ENCODE measurements at regions not wholly inside any gene's neighbourhood (a gene's known extent, or its start where the extent isn't known, plus 50 kb on each side); places are given as distances from the start of the nearest gene placed in this dataset.
"Not testable (repeated sequence)": the region's sequence is repeated elsewhere in the genome, so short reads cannot be mapped to it uniquely, and the experiment has no call there.

DNA sequence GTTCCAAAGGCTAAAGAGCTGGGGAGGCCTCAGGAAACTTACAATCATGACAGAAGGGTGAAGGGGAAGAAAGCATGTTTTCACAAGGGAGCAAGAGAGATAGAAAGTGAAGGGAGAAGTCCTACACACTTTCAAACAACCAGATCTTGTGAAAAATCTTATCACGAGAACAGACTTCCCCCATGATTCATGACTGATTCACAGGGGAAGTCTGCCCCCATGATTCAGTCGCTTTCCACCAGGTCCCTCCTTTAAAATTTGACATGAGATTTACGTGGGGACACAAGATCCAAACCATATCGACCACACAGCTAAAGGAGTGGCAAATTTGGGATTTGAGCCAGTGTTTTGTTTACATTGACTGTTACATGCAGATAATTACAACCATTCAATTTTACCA, 971.1 kb upstream of the HS3ST1 start:
- no peak overlapping the region for H3K27ac Mint-ChIP-seq
- H3K4me3 Mint-ChIP-seq: no peak overlapping the region
- H3K27me3 Mint-ChIP-seq: no peaks in the 10 kb centered on the region
- intact Hi-C loops (cut with micrococcal nuclease): no loop called here
- H3K36me3 Mint-ChIP-seq (ENCODE audit: low read depth): no peaks in the 10 kb centered on the region
- H3K9me3 Mint-ChIP-seq: peaks cover 31% of the 10 kb centered on the region
- H3K4me1 Mint-ChIP-seq (ENCODE audit: low read depth): no peaks in the 10 kb centered on the region

DNA sequence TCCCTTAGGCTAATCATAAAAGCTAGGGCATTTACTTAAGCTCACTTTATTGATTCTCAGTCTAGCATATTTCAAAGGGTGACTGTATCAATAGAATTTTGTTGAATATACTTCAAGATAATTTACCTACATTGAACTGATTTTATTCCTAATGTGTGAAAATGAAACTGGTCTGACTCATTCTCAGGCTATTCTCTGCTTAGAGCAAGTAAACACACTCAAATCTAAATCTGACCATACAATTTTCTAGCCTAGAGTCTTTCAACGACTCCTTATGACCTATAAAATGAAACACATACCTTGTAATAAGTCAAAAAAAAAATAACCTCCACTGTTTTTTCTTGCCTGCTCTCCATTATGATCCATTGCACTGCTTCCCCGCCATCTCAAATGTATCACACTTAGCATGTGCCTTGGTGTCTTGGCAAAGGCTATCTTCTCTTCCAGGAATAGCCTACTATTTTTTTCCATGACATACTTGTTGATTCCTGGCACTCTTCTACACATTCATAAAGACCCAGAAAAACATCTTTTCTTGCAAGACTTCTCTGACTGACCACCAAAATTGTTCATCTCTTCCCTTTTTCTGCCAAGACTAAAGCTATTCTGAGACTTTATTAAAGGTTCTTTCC, 965.1 kb upstream of the HS3ST1 start:
- H3K27ac Mint-ChIP-seq: no peak overlapping the region
- H3K9me3 Mint-ChIP-seq: peaks cover 9% of the 10 kb centered on the region
- H3K36me3 Mint-ChIP-seq (ENCODE audit: low read depth): no peaks in the 10 kb centered on the region
- intact Hi-C loops (cut with micrococcal nuclease): no loop called here
- no peak overlapping the region for H3K4me3 Mint-ChIP-seq
- no peaks in the 10 kb centered on the region for H3K4me1 Mint-ChIP-seq (ENCODE audit: low read depth)
- H3K27me3 Mint-ChIP-seq: no peaks in the 10 kb centered on the region

GRCh38 chr4:12389604-12390003, 960.9 kb upstream of the HS3ST1 start:
- no peaks in the 10 kb centered on the region for H3K4me1 Mint-ChIP-seq (ENCODE audit: low read depth)
- H3K9me3 Mint-ChIP-seq: no peaks in the 10 kb centered on the region
- H3K4me3 Mint-ChIP-seq: no peak overlapping the region
- intact Hi-C loops (cut with micrococcal nuclease): no loop called here
- H3K36me3 Mint-ChIP-seq (ENCODE audit: low read depth): no peaks in the 10 kb centered on the region
- H3K27me3 Mint-ChIP-seq: no peaks in the 10 kb centered on the region
- H3K27ac Mint-ChIP-seq: no peak overlapping the region

- no peak overlapping the region for H3K27ac Mint-ChIP-seq
- no peaks in the 10 kb centered on the region for H3K27me3 Mint-ChIP-seq
- H3K9me3 Mint-ChIP-seq: peaks cover 29% of the 10 kb centered on the region
- H3K36me3 Mint-ChIP-seq (ENCODE audit: low read depth): no peaks in the 10 kb centered on the region
- H3K4me3 Mint-ChIP-seq: no peak overlapping the region
- intact Hi-C loops (cut with micrococcal nuclease): no loop called here
- H3K4me1 Mint-ChIP-seq (ENCODE audit: low read depth): no peaks in the 10 kb centered on the region
Observed at GRCh38 chr4:12382567-12382966, 953.9 kb upstream of the HS3ST1 start.

DNA sequence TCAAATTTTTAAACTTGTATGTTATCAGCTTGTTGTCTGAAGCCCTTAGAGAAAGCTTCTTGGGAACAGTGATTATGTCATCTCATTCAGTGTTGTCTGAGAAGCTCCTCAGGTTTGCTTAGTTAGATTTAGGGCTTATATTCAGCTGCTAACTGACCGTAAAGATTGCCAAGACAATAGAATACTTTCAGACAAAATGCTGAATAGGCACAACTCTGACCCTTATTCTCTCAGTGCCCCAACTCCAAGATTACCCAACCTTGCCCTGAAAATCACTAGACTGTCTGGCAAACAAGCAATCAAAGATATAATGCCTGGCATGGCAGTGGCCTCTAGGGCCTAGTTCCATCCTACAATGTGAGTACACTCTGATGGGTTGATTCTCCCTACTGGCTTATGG, 950.5 kb upstream of the HS3ST1 start:
- Mint-ChIP-seq H3K9me3 (peaks cover 49% of the 10 kb centered on the region), H3K36me3 (ENCODE audit: low read depth) (no peaks in the 10 kb centered on the region), H3K27ac (no peak overlapping the region), H3K4me1 (ENCODE audit: low read depth) (no peaks in the 10 kb centered on the region), H3K27me3 (no peaks in the 10 kb centered on the region), H3K4me3 (no peak overlapping the region)
- intact Hi-C loops (cut with micrococcal nuclease): no loop called here

DNA sequence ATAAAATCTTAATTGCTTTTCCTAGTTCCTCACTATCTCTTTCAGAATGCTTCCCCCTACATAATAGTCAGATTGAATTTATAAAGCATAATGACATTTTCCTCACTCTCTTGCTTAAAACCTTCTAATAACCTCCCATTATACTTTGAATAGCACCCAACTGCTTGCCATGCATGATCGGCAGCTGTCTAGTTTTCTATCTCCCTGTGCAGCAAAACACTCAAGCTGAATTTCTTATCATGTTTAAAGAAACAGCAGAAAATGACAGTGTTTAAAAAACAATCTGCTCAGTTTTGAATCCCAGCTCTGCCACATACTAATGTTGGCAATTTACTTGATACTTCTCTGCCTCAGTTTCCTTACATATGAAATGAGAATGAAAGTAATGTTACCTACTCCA, 947.1 kb upstream of the HS3ST1 start:
- H3K36me3 Mint-ChIP-seq (ENCODE audit: low read depth): no peaks in the 10 kb centered on the region
- H3K4me1 Mint-ChIP-seq (ENCODE audit: low read depth): no peaks in the 10 kb centered on the region
- H3K27ac Mint-ChIP-seq: no peak overlapping the region
- no peaks in the 10 kb centered on the region for H3K27me3 Mint-ChIP-seq
- H3K9me3 Mint-ChIP-seq: peaks cover 38% of the 10 kb centered on the region
- H3K4me3 Mint-ChIP-seq: no peak overlapping the region
- intact Hi-C loops (cut with micrococcal nuclease): no loop called here

DNA sequence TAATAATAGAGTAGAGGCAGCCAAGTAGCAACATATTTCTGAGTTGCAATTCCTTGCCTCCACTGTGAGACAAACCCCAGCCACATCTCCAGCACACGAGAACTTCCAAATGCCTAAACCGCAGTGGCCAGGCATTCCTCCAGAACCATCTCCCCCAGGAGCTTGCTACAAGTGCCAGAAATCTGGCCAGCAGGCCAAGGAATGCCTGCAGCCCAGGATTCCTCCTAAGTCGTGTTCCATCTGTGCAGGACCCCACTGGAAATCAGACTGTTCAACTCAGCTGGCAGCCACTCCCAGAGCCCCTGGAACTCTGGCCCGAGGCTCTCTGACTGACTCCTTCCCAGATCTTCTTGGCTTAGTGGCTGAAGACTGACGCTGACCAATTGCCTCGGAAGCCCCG, 937.2 kb upstream of the HS3ST1 start:
- H3K4me3 Mint-ChIP-seq; H3K9me3 Mint-ChIP-seq; H3K27ac Mint-ChIP-seq; H3K27me3 Mint-ChIP-seq; intact Hi-C loops (cut with micrococcal nuclease); H3K4me1 Mint-ChIP-seq (ENCODE audit: low read depth); H3K36me3 Mint-ChIP-seq (ENCODE audit: low read depth): not testable (repeated sequence)

DNA sequence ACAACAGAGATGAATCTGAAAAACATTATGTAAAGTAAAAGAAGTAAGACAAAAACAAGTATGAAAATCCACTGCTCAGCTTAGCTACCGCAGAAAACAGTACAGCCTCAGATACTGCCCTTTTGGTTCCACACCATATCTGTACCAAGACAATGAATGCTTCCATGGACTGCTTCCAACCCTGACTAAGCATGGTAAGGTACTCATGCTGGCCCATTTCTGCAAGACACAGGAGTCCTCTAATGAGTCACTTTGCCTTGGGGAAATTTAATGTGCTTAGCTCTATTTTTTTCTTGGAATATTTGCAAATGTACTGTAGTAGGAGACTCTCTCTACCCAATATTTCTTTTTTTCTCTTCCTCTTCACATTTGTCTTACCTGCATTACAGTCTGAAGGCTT, 931.7 kb upstream of the HS3ST1 start:
- no peaks in the 10 kb centered on the region for H3K27me3 Mint-ChIP-seq
- no peaks in the 10 kb centered on the region for H3K36me3 Mint-ChIP-seq (ENCODE audit: low read depth)
- no peak overlapping the region for H3K4me3 Mint-ChIP-seq
- no peaks in the 10 kb centered on the region for H3K9me3 Mint-ChIP-seq
- intact Hi-C loops (cut with micrococcal nuclease): no loop called here
- no peaks in the 10 kb centered on the region for H3K4me1 Mint-ChIP-seq (ENCODE audit: low read depth)
- H3K27ac Mint-ChIP-seq: no peak overlapping the region

DNA sequence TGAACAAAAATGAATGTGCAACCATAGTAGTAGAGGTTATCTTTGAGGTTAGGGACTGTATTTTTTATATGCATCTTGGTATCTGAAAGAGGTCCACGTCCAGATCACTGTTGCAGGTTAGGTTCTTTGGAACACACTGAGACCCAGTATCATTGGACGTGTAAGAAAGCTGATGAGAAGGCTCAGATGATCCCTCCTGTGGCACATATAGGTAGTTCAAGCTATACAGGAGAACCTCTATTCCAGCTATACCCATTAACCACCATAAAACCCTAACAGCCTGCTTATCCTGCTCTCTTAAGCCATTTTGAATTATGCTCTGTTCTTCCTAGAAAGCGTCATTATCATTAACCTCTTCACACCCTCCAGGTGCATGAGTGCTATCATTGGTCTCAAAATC, 930.7 kb upstream of the HS3ST1 start:
- intact Hi-C loops (cut with micrococcal nuclease): no loop called here
- Mint-ChIP-seq H3K27ac (no peak overlapping the region), H3K4me1 (ENCODE audit: low read depth) (no peaks in the 10 kb centered on the region), H3K36me3 (ENCODE audit: low read depth) (no peaks in the 10 kb centered on the region), H3K27me3 (no peaks in the 10 kb centered on the region), H3K4me3 (no peak overlapping the region), H3K9me3 (no peaks in the 10 kb centered on the region)

- H3K36me3 Mint-ChIP-seq (ENCODE audit: low read depth); H3K27ac Mint-ChIP-seq; intact Hi-C loops (cut with micrococcal nuclease); H3K4me3 Mint-ChIP-seq; H3K4me1 Mint-ChIP-seq (ENCODE audit: low read depth); H3K27me3 Mint-ChIP-seq: not testable (repeated sequence)
- peaks cover 48% of the 10 kb centered on the region for H3K9me3 Mint-ChIP-seq
Observed at GRCh38 chr4:12333083-12333482, 904.4 kb upstream of the HS3ST1 start.

DNA sequence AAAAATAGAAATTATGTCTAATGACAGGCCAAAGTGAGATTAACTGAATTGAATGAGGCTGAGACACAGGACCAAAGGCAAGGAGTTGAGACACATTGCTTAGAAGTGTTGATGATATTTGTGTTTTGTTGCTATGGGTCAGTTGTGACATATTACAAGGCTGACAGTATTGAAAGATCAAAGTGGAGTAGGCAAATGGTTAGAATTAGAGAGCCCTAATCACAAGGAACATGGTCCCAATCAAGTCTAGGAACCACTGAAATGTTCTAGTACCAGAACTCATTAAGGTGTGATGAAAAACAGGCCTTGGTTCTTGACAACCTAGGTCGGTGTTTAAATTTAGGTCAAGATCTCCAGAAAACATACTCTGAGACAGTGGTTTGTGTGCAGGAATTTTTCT, 896.3 kb upstream of the HS3ST1 start:
- H3K27ac Mint-ChIP-seq: no peak overlapping the region
- H3K27me3 Mint-ChIP-seq: no peaks in the 10 kb centered on the region
- H3K4me1 Mint-ChIP-seq (ENCODE audit: low read depth): no peaks in the 10 kb centered on the region
- no peaks in the 10 kb centered on the region for H3K36me3 Mint-ChIP-seq (ENCODE audit: low read depth)
- intact Hi-C loops (cut with micrococcal nuclease): no loop called here
- no peak overlapping the region for H3K4me3 Mint-ChIP-seq
- H3K9me3 Mint-ChIP-seq: no peaks in the 10 kb centered on the region

- H3K4me1 Mint-ChIP-seq (ENCODE audit: low read depth): no peaks in the 10 kb centered on the region
- no peaks in the 10 kb centered on the region for H3K36me3 Mint-ChIP-seq (ENCODE audit: low read depth)
- no peaks in the 10 kb centered on the region for H3K9me3 Mint-ChIP-seq
- intact Hi-C loops (cut with micrococcal nuclease): no loop called here
- H3K4me3 Mint-ChIP-seq: no peak overlapping the region
- H3K27ac Mint-ChIP-seq: no peak overlapping the region
- H3K27me3 Mint-ChIP-seq: no peaks in the 10 kb centered on the region
Observed at GRCh38 chr4:12319765-12320164, 891.1 kb upstream of the HS3ST1 start.

DNA sequence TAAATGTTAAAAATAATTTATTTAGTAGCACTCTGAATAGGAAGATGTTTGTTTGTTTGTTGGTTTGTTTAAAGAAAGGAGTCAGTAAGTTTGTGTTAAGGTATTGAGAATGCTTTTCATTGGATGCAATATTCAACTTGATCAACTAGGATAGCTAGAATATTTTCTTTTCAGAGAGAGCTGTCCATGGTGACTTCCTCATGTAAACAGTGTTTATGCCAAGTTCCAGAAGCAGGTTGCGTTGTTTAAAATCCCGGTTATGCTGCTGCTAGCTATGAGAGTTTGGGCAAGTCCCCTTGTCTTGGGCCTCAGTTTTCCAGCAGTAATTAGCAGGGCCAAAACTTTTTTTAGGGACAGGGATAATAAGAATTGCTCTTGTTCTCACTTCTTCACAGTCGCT, 876.2 kb upstream of the HS3ST1 start:
- H3K27me3 Mint-ChIP-seq: no peaks in the 10 kb centered on the region
- no peaks in the 10 kb centered on the region for H3K36me3 Mint-ChIP-seq (ENCODE audit: low read depth)
- intact Hi-C loops (cut with micrococcal nuclease): no loop called here
- no peak overlapping the region for H3K27ac Mint-ChIP-seq
- H3K4me1 Mint-ChIP-seq (ENCODE audit: low read depth): no peaks in the 10 kb centered on the region
- no peak overlapping the region for H3K4me3 Mint-ChIP-seq
- H3K9me3 Mint-ChIP-seq: peaks cover 24% of the 10 kb centered on the region

DNA sequence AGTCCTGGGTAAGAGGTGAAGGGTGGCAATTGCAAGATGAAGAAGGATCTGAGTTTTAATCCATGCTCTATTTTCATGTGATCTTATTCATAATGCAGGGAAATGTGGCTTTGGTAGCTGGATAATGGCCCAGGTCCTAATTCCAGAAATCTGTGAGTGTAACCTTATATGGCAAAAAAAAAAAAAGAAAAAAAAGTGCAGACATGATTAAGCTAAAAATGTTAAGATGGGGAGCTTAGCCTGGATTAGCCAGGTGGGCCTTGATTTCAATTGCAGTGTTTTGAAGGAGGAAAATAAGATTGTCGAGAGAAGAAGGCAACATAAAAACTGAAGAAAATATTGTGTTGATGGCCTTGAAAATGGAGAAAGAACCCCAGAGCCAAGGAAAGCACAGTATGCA, 867.7 kb upstream of the HS3ST1 start:
- Mint-ChIP-seq H3K27me3 (no peaks in the 10 kb centered on the region), H3K9me3 (peaks cover 47% of the 10 kb centered on the region), H3K36me3 (ENCODE audit: low read depth) (no peaks in the 10 kb centered on the region), H3K4me1 (ENCODE audit: low read depth) (no peaks in the 10 kb centered on the region), H3K4me3 (no peak overlapping the region), H3K27ac (no peak overlapping the region)
- intact Hi-C loops (cut with micrococcal nuclease): no loop called here

DNA sequence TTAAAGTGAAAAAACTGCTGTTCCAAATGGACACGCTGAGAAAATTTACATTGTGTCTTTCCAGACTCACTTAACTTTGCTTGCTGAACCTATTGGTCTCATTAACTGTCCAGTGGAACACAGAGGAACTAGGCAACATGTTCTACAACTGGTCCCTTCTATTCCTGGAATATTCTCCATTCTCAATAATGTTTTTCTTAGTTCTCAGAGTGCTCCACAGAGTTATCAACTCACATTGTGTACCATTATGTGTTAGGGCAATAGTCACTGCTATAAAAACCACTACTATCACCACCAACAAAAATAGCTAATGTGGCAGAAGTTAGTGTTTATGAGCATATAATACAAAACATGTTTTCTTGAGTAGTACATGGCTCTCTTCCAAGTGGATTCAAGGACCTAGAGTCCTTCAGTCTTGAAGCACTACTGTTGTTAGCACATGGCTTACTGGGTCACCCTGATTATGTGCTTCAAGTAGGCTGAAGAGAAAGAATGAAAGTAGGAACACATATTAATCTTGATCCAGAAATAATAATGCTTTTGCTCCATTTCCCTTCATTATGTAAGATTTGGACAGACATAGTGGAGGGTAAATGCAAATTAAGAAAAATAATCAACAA, 865.3 kb upstream of the HS3ST1 start:
- Mint-ChIP-seq H3K27me3 (no peaks in the 10 kb centered on the region), H3K9me3 (peaks cover 35% of the 10 kb centered on the region), H3K27ac (no peak overlapping the region), H3K36me3 (ENCODE audit: low read depth) (no peaks in the 10 kb centered on the region), H3K4me3 (no peak overlapping the region), H3K4me1 (ENCODE audit: low read depth) (no peaks in the 10 kb centered on the region)
- intact Hi-C loops (cut with micrococcal nuclease): no loop called here
